ENCODE measurements at regions not wholly inside any gene's neighbourhood (a gene's known extent, or its start where the extent isn't known, plus 50 kb on each side); places are given as distances from the start of the nearest gene placed in this dataset.

DNA sequence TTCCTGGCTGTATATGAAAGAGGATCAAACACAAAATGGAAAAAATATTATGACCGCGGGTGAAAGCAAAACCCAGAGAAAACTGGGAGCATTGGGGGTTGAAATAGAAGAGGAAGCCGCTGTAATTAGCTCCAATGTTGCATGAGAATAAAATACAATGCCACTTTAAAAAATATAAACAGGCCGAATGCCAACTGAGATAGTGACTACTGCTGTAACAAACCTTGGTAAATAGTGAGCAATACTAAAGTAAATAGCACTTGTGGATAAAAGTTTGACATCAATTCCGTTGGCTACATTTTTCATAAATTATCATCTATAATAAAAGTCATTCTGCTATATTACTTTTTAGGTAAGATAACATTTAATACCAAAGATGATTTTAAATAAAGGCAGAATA, 395.8 kb upstream of the MIR17HG start:
- POLR2A ChIA-PET = no interaction called here
- ATAC-seq = no peak

GRCh38 chr13:90952326-90952725, 395.2 kb upstream of the MIR17HG start:
- Mint-ChIP-seq H3K4me3 (no peak overlapping the region), H3K4me1 (peaks cover 5% of the 10 kb centered on the region; the same call in 1 of the 2 replicates), H3K27me3 (ENCODE audit: low read depth) (no peaks in the 10 kb centered on the region), H3K9me3 (no peaks in the 10 kb centered on the region), H3K27ac (no peak overlapping the region), H3K36me3 (no peaks in the 10 kb centered on the region)
- DNase-seq (ENCODE audit: low spot score) (no peak), ATAC-seq (no peak)
- ChIA-PET POLR2A (no interaction called here), CTCF (interaction anchor here (1.4 kb wide), 1 partner anchor 16 kb away, joined by 6 read pairs; no protein-coding TSS in a partner anchor)
- TF ChIP-seq ZNF263 (CRISPR knock-in tag; IDR thresholded peaks at IDR 0.05; ENCODE audit: low read depth) = no peak
- no peak for TF ChIP-seq SMAD4 (CRISPR knock-in tag; IDR thresholded peaks at IDR 0.05)
- TF ChIP-seq ZNF416 (CRISPR knock-in tag; IDR thresholded peaks at IDR 0.05) = no peak
- no peak for TF ChIP-seq CBFB (CRISPR knock-in tag; IDR thresholded peaks at IDR 0.05; ENCODE audit: low read depth)
- no peak for TF ChIP-seq ATF2 (CRISPR knock-in tag; IDR thresholded peaks at IDR 0.05; ENCODE audit: borderline replicate concordance, low read depth)
- no peak for TF ChIP-seq ZNF121 (CRISPR knock-in tag; IDR thresholded peaks at IDR 0.05)
- no peak for TF ChIP-seq SMAD3 (CRISPR knock-in tag; IDR thresholded peaks at IDR 0.05; ENCODE audit: borderline replicate concordance)
- TF ChIP-seq GTF2I (CRISPR knock-in tag; conservative IDR thresholded peaks at IDR 0.05) = no peak
- TF ChIP-seq ZBTB43 (CRISPR knock-in tag; IDR thresholded peaks at IDR 0.05) = no peak

More for the DNA sequence above, 395.8 kb upstream of the MIR17HG start:
- Mint-ChIP-seq H3K27ac (no peak overlapping the region), H3K4me3 (no peak overlapping the region), H3K9me3 (no peaks in the 10 kb centered on the region), H3K4me1 (peaks cover 5% of the 10 kb centered on the region; the same call in 1 of the 2 replicates), H3K27me3 (ENCODE audit: low read depth) (no peaks in the 10 kb centered on the region), H3K36me3 (no peaks in the 10 kb centered on the region)
- no peak for DNase-seq (ENCODE audit: low spot score)
- no peak for TF ChIP-seq ELF4 (CRISPR knock-in tag; IDR thresholded peaks at IDR 0.05; ENCODE audit: low read depth)
- no peak for TF ChIP-seq ATF6 (CRISPR knock-in tag; IDR thresholded peaks at IDR 0.05)
- TF ChIP-seq SOX15 (CRISPR knock-in tag; IDR thresholded peaks at IDR 0.05) = no peak
- TF ChIP-seq NR2C2 (CRISPR knock-in tag; IDR thresholded peaks at IDR 0.05) = no peak
- TF ChIP-seq CREB1 (CRISPR knock-in tag; IDR thresholded peaks at IDR 0.05) = no peak
- no peak for TF ChIP-seq GRHL2 (CRISPR knock-in tag; IDR thresholded peaks at IDR 0.05; ENCODE audit: insufficient replicate concordance, severe bottlenecking)
- TF ChIP-seq MXD4 (CRISPR knock-in tag; IDR thresholded peaks at IDR 0.05; ENCODE audit: borderline replicate concordance) = no peak
- TF ChIP-seq MLX (CRISPR knock-in tag; IDR thresholded peaks at IDR 0.05) = no peak
- no peak for TF ChIP-seq RORB (CRISPR knock-in tag; IDR thresholded peaks at IDR 0.05)
- TF ChIP-seq CDX4 (CRISPR knock-in tag; IDR thresholded peaks at IDR 0.05; ENCODE audit: borderline replicate concordance) = no peak
- no peak for TF ChIP-seq SMAD3 (CRISPR knock-in tag; IDR thresholded peaks at IDR 0.05; ENCODE audit: borderline replicate concordance)
- no peak for TF ChIP-seq ZNF671 (CRISPR knock-in tag; IDR thresholded peaks at IDR 0.05)
- TF ChIP-seq TEAD1 (CRISPR knock-in tag; IDR thresholded peaks at IDR 0.05) = no peak
- TF ChIP-seq NFYB (CRISPR knock-in tag; conservative IDR thresholded peaks at IDR 0.05; ENCODE audit: low read depth) = no peak
- no peak for TF ChIP-seq ZNF263 (CRISPR knock-in tag; IDR thresholded peaks at IDR 0.05; ENCODE audit: low read depth)
- TF ChIP-seq GABPB1 (CRISPR knock-in tag; IDR thresholded peaks at IDR 0.05) = no peak
- TF ChIP-seq ZNF281 (CRISPR knock-in tag; IDR thresholded peaks at IDR 0.05) = no peak
- TF ChIP-seq, protein P1, sequence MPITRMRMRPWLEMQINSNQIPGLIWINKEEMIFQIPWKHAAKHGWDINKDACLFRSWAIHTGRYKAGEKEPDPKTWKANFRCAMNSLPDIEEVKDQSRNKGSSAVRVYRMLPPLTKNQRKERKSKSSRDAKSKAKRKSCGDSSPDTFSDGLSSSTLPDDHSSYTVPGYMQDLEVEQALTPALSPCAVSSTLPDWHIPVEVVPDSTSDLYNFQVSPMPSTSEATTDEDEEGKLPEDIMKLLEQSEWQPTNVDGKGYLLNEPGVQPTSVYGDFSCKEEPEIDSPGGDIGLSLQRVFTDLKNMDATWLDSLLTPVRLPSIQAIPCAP (CRISPR knock-in tag; IDR thresholded peaks at IDR 0.05) = no peak
- TF ChIP-seq PRRX2 (CRISPR knock-in tag; IDR thresholded peaks at IDR 0.05) = no peak
- no peak for TF ChIP-seq JUN (CRISPR knock-in tag; IDR thresholded peaks at IDR 0.05)
- CTCF ChIA-PET = interaction anchor here (1.4 kb wide), 1 partner anchor 17 kb away, joined by 6 read pairs; no protein-coding TSS in a partner anchor
